GM12892 (cell line): ENCODE measurements at regions not wholly inside any gene's neighbourhood (a gene's known extent, or its start where the extent isn't known, plus 50 kb on each side); places are given as distances from the start of the nearest gene placed in this dataset.
"Not testable (repeated sequence)": the region's sequence is repeated elsewhere in the genome, so short reads cannot be mapped to it uniquely, and the experiment has no call there.

Experiments
- DNase-seq: peaks from one replicate; pipeline ENCODE4 v3.0.0; 2011; ENCODE audit not compliant: insufficient read length
- FAIRE-seq: peaks from 2 replicates; lab custom pipeline; 2011; peaks lifted over from hg19 to GRCh38; lab: Jason Lieb, UNC
- POLR2A ChIP-seq: IDR thresholded peaks from 2 replicates; pipeline ENCODE4 v1.6.1; 2011; ENCODE audit warnings: low read depth, low read length, control low read depth
- POLR2AphosphoS5 ChIP-seq: IDR thresholded peaks from 2 replicates; pipeline ENCODE4 v1.6.1; 2011; ENCODE audit warnings: low read depth, low read length, control low read depth
- TAF1 ChIP-seq: IDR thresholded peaks from 2 replicates; pipeline ENCODE4 v1.6.1; 2011; ENCODE audit warnings: low read depth, mild to moderate bottlenecking, control low read depth, low read length, borderline replicate concordance

- TF ChIP-seq POLR2AphosphoS5 (no peak), POLR2A (no peak)
- FAIRE-seq (no peak), DNase-seq (no peak)
Observed at GRCh38 chr6:20008131-20008530, 171.0 kb downstream of the ID4 start.

DNA sequence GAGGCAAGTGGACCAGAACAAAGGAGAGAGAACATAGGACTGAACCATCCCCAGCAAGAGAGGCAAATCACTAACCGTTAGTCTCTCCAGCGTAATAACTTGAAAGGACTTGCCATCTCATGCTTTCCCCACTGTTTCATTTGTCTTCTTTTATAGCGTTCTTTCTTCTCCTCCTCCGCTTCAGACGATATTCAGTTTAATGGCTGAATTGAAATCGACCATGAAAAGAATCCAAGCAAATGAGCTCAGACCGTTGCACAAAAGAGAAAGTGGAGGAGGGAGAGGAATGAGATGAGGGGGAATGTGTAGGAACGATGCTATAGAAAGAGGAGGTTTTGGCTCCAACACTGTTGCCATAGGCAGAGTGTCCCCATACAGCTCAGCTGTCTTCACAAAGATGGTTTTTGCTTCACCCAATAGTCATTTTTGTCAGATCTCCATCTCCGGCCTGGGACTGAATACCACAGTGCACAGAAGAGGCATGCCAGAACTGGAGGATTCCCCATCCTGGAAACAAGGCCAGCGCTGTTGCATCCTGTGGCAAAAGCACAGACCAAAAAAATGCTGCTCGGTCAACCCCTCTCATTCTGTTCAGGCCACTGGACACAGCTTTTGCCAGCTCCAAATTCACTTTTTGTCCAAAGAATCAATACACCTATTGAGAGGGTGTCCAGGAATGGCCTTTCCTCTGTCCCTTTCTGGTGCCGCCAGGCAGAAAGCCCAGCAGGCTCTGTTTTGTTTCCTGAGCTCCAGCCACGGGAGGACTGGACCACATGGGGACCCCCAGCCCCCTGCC is 176.1 kb downstream of the ID4 start:
- DNase-seq: no peak
- FAIRE-seq: no peak
- TF ChIP-seq TAF1: no peak
- no peak for TF ChIP-seq POLR2A
- no peak for TF ChIP-seq POLR2AphosphoS5

- TF ChIP-seq TAF1 (no peak), POLR2AphosphoS5 (no peak), POLR2A (no peak)
- FAIRE-seq (no peak), DNase-seq (no peak)
Observed at GRCh38 chr6:20014508-20014907, 177.3 kb downstream of the ID4 start.

GRCh38 chr6:20020526-20020925 is 183.4 kb downstream of the ID4 start:
- FAIRE-seq (no peak), DNase-seq (no peak)
- TF ChIP-seq POLR2AphosphoS5: no peak
- TF ChIP-seq TAF1: no peak
- TF ChIP-seq POLR2A: no peak

DNA sequence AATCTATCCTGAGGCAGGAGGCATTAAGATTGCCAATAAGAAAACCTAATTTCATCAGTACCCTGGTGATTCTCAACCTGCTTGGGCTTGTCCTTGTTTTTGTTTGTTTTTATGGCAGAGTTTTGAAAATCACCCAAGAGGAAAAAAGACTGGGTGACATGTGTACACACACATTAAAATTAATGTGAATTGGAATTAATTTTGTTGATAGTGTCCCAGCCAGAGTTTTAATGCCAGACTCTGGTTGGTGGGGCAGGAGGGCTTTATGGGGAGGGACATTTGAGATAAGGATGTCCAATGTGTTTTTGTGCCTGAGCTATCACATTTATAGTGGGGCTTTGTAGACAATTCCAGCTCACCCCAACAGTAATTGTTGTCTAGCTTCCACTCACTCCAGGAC is 184.6 kb downstream of the ID4 start:
- DNase-seq: no peak
- FAIRE-seq: no peak
- no peak for TF ChIP-seq TAF1
- no peak for TF ChIP-seq POLR2A
- TF ChIP-seq POLR2AphosphoS5: no peak

DNA sequence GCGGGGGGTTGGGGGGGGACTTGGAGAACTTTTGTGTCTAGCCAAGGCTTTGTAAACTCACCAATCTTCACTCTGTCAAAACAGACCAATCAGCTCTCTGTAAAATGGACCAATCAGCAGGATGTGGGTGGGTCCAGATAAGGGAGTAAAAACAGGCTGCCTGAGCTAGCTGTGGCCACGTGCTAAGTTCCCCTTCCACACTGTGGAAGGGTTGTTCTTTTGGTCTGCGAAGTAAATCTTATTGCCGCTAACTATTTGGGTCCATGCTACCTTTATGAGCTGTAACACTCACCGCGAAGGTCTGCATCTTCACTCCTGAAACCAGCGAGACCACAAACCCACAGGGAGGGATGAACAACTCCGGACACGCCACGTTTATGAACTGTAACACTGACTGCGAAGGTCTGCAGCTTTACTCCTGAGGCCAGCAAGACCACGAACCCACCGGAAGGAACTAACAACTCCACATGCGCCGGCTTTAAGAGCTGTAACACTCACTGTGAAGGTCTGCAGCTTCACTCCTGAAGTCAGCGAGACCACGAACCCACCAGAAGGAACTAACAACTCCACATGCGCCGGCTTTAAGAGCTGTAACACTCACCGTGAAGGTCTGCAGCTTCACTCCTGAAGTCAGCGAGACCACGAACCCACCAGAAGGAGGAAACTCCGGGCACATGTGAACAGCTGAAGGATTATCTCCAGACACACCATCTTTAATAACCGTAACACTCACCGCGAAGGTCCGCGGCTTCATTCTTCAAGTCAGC is 186.6 kb downstream of the ID4 start:
- FAIRE-seq, DNase-seq: not testable (repeated sequence)

DNA sequence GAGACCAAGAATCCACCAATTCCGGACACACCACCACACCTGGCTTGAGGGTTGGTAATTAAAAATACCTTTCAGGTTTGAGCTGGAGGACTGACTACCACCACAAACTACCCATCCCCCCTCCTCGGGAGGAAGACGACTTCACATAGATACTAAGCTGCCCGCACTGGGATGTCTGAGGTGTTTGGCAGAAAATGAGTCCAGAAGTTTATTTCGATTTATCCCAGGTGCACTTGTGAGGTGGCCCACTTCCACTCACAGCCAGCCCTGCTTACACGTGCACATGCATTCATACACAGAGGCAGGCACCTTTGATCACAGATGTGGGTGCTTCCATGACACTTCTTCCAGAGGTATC is 187.1 kb downstream of the ID4 start:
- TF ChIP-seq POLR2AphosphoS5 (no peak), TAF1 (no peak)
- FAIRE-seq (no peak), DNase-seq (no peak)

DNA sequence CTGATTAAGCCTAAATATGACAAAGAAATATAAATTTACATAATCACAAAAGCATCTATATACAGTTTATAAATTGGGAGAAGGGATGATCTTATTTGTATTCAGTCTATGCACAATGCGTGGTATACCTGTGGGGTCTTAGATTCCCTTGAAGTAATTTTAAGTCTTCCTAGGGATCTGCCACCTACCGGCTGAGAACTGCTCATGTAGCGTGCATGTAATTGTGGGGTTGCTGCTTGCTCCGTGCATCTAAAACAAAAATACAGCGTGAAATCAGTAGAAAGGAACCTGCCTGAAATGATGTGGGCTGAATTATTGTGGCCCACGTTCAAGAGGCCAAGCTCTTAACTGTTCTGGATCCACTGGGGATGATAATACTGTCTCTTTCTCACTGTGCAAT is 187.3 kb downstream of the MBOAT1 start:
- TF ChIP-seq TAF1 (no peak), POLR2A (no peak), POLR2AphosphoS5 (no peak)
- FAIRE-seq (no peak), DNase-seq (no peak)

DNA sequence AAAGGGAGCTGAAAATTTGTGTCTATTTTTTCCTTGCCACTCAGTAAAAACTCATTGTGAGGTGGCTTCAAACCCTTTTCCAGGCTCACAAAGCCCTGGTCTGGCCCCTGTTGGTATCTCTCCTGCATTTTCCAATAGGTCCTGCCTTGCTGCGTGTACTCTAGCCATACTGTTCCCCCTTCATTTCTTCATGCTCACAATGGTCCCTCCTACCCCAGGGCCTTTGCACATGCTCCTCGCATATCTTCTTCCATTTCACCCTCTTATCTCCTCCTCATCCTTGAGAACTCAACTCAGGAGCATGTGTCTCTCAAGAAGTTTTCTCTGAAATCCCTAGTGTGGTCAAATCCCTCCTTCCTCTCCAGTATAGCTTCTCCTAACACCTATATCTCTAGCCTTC is 186.6 kb downstream of the MBOAT1 start:
- TF ChIP-seq POLR2AphosphoS5 (no peak), POLR2A (no peak), TAF1 (no peak)
- FAIRE-seq: no peak
- no peak for DNase-seq

DNA sequence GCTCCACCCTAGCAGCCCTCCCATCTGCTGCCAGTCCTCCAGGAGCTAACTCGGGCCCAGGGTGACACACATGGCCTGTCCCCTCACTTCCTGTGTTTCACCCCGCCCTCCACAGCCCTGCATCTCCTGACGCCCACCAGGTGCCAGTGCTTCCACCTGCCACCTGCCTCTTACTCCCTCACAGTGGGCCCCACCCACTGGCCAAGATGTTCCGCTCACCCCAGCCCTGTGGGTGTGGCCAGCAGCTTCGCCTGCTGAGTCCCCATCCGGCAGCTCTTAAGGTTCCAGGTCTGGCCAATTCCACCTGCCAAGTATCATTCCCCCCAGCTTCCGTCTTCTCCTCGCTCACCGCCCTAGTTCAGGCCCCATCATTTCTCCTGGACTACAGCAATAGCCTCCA is 184.1 kb downstream of the MBOAT1 start:
- TF ChIP-seq POLR2A (no peak), POLR2AphosphoS5 (no peak), TAF1 (no peak)
- FAIRE-seq: no peak
- no peak for DNase-seq

GRCh38 chr6:20028562-20028961 is 183.7 kb downstream of the MBOAT1 start:
- TF ChIP-seq POLR2A: no peak
- no peak for TF ChIP-seq POLR2AphosphoS5
- TF ChIP-seq TAF1: no peak
- FAIRE-seq (no peak), DNase-seq (no peak)

- no peak for TF ChIP-seq TAF1
- no peak for TF ChIP-seq POLR2A
- no peak for FAIRE-seq
Observed at GRCh38 chr6:20029979-20030378, 182.3 kb downstream of the MBOAT1 start.

DNA sequence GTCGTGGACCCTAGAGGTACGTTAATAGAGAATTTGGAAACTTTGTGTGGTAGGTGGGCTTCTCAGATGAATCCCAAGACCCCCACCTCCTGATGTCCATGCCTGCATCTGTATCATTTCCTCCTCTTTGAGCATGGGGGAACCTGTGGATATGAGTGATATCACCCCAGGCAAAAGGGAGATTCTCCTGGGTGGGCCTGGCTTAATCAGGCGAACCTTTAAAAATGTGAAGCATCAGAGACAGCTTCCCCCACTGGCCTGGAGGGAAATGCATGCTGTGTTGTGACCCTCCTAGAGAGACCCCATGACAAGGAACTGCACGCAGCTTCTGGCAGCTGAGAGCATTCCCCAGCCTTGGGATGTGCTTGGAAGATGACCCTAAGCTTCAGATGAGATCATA is 180.9 kb downstream of the MBOAT1 start:
- no peak for TF ChIP-seq POLR2A
- no peak for TF ChIP-seq POLR2AphosphoS5
- no peak for TF ChIP-seq TAF1
- FAIRE-seq: no peak

More at GRCh38 chr6:20029979-20030378, 182.3 kb downstream of the MBOAT1 start:
- DNase-seq: no peak

More for the DNA sequence above, 180.9 kb downstream of the MBOAT1 start:
- DNase-seq: no peak
